HG02981 (cell line): ENCODE measurements at regions not wholly inside any gene's neighbourhood (a gene's known extent, or its start where the extent isn't known, plus 50 kb on each side); places are given as distances from the start of the nearest gene placed in this dataset.

ENCODE experiments used
- ATAC-seq: cut with Tn5 transposase; IDR thresholded peaks from one replicate; pipeline ENCODE4 v1.9.1; 2021; ENCODE audit warnings: mild to moderate bottlenecking, moderate library complexity; ENCODE audit not compliant: unreplicated experiment

- ATAC-seq: no peak
These were observed 73.8 kb upstream of the HNRNPA3 start for GRCh38 chr2:177138823-177139222.

DNA sequence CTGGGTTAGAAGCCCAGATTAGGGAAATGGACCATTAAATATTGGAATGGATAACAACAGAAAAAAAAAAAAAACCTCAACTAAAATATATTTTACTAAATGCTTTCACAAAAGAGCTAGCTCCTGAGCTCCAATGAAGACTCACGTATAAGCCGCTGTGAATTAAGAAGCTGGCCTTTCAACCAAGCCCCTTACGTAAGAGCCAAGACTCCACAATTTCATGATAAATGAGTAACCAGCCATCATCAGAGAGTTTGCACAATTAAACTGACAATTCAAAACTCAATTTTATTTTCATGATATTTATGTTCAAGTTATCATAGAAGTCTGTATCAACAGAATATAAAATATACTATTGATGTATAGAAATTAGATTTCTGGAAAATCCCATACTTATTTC, 70.7 kb upstream of the HNRNPA3 start:
- ATAC-seq: no peak

- ATAC-seq: no peak
These were observed 69.2 kb upstream of the HNRNPA3 start for GRCh38 chr2:177143444-177143843.

DNA sequence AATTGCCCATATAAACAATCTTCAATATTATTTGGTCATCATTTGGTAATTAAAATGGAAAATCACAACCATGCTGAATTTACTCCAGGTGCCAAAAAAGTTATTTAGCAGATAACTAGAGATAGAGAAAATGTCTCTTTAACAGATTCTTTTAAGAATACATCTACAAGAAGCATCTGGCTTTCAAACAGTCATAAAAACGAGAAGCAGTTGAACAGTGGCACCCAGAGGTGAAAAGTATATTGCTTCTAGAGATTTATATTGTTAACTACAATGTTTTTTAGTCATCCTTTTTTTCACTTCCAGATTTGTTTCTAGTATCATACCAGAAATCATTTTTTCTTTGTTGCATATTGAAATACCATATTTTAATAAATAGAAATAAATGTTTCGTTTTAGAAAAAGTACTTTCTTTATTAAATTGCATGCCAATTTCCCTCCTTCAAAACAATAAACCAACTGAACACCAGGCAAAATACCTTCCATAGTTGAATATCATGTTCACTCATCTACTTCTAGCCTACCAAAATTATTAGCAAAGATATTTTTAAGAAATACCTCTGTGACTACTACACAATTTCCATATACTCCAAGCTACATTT, 65.4 kb upstream of the HNRNPA3 start:
- ATAC-seq: peak; percentile 61

- ATAC-seq: no peak
These were observed 64.7 kb upstream of the HNRNPA3 start for GRCh38 chr2:177147834-177148445.

DNA sequence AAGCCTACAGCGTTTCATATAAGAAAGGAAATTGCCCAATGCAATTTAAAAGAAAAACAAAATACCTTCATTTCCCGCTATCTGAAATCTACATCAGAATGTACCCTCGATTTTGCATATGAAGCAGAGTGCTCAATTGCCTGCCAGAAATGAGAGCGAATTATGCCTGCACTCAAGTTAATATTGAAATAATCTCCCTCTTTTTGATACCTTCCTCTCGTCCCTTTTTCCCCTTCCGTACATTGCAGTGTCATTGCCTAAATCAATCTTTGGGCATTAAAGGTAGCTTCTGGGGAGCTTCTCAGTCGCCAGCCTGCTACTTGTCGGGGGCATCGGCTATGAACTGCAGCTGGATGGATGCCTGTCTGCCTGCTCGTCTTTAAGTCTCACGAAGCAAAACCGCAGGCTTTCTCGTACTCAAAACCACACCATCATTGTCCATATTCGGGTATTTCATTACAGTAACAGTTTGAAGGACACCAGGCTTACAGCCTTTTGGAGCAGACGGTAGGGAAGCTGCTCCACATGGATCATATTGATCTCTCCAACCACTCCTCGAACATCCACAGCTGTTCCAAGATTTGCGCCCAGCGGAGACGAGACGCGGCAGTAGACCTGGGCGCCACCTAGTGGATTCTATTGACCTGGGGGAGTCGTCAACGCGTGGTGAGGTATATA, 64.0 kb upstream of the HNRNPA3 start:
- peak; percentile 77 for ATAC-seq

DNA sequence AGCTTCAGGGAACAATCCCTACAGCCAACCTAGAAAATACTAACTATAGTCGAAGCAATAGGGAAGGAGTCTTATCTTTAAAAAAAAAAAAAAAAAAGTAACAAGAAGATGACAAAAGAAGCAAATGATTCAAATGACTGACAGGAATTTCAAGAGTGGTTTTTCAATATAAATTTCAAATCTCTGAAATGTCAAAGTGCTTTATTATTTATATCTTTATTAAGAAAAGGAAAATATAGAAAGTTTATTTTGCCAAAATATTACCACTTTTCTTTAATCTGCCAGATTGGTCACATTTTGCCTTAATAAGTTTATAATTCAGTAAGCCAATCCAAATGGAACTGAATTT, 63.5 kb upstream of the HNRNPA3 start:
- ATAC-seq: no peak

DNA sequence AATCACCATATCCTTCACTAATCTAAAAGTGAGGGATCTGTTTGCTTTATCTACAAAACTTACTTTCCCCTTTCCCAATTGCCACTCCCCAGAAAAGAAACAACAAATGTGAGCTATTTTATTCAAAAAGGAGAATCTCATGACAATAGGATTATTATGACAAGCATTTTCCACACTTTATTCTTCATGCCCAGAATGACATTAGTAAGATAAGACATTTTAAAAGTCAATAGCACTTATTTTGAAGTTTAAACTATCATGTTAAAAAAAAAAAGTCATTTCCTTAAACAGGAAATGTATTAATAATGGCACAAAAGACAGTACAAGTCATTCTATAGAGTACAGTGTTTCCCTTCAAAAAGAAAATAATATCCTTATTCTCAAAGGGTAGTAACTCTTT, 58.8 kb upstream of the HNRNPA3 start:
- ATAC-seq: no peak

DNA sequence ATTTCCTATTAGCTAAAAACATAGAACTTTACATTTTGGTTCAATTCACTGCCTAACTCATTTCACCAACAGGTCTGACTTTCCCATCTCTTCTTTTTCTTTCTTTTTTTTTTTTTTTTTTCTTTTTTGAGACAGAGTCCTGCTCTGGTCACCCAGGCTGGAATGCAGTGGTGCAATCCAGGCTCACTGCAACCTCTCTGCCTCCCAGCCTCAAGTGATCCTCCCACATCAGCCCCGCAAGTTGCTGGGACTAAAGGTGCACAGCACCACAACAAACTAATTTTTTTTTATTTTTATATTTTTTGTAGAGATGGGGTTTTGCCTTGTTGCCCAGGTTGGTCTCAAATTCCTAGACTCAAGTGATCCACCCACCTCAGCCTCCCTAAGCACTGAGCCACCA, 57.8 kb upstream of the HNRNPA3 start:
- ATAC-seq: no peak

DNA sequence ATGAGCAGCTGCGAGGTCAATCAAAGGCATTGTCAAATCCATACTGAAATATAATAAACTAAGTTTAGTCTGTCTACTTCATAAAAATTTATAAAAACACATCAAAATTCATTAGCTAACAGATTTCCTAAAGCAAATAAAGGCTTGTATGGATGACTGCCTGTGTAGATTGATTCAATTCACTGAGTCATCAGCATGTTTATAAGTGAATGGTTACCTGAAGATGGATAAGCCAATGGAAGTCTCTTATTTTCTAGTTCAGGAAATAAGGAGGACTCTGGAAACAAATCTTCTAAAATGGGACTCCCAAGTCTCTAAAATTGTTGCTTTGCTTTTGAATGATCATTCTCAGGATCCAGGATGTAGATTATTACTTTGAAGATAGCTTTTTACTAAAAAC, 57.0 kb upstream of the HNRNPA3 start:
- ATAC-seq: no peak

GRCh38 chr2:177161741-177162460, 50.7 kb upstream of the HNRNPA3 start:
- no peak for ATAC-seq
